ENCODE measurements at regions not wholly inside any gene's neighbourhood (a gene's known extent, or its start where the extent isn't known, plus 50 kb on each side); places are given as distances from the start of the nearest gene placed in this dataset.
A peak's percentile ranks its signal among the peaks of the same experiment; 100 is the strongest.

DNA sequence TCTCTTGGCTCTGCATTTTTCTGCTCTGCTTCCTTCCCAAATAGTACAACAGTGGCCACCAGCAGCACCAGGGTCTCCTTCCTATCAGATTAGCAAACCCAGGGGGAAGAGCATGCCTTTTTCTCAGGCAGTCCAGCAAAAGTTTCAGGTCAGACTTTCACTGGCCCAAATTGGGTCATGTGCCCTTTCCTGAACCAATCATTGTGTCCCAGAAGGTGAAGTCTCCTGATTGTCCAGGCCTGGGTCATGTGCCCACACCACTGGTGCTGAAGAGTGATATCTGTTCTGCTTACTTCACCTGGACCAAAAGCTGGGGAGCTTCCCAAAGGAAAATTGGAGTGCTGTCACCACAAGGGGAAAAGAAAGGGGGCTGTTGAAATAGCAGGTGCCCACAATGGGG, 64.1 kb upstream of the ALX4 start:
- Histone ChIP-seq H3K27me3 (no peaks in the 10 kb centered on the region), H3K27ac (no peak overlapping the region), H3K36me3 (no peaks in the 10 kb centered on the region), H3K9me3 (no peaks in the 10 kb centered on the region), H3K4me3 (replicated peaks in 1 of 3) (no peak overlapping the region), H3K4me1 (peaks cover 0 to 3% of the 10 kb centered on the region in 2 donors)
- TF ChIP-seq, protein P1, sequence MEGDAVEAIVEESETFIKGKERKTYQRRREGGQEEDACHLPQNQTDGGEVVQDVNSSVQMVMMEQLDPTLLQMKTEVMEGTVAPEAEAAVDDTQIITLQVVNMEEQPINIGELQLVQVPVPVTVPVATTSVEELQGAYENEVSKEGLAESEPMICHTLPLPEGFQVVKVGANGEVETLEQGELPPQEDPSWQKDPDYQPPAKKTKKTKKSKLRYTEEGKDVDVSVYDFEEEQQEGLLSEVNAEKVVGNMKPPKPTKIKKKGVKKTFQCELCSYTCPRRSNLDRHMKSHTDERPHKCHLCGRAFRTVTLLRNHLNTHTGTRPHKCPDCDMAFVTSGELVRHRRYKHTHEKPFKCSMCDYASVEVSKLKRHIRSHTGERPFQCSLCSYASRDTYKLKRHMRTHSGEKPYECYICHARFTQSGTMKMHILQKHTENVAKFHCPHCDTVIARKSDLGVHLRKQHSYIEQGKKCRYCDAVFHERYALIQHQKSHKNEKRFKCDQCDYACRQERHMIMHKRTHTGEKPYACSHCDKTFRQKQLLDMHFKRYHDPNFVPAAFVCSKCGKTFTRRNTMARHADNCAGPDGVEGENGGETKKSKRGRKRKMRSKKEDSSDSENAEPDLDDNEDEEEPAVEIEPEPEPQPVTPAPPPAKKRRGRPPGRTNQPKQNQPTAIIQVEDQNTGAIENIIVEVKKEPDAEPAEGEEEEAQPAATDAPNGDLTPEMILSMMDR (IDR thresholded peaks at IDR 0.05) = no peak
- no peak for TF ChIP-seq POLR2A (IDR thresholded peaks at IDR 0.05)
- intact Hi-C loops (cut with DNase I) = no loop called here
- no peak for DNase-seq

DNA sequence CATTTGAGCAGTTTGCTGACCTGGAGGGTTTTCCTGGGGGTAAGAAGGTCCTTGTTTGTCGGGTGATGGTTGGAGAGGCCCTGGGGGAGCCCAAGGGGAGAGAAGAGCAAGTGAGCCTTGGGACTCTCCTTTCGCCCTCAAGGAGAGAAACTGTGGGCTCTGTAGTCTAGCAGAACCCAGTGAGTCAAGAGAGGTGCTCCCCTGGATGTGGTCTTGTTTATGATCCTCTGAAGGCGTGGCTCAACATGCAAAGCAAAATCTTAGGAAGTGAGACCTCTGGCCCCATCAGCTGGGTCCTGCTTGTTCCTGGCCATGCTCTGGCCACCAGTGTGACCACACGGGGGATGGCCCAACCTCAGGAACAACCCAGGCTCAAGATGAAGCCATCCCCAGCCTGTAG, 66.5 kb upstream of the ALX4 start:
- TF ChIP-seq POLR2A (IDR thresholded peaks at IDR 0.05) = no peak
- TF ChIP-seq, protein P1 (IDR thresholded peaks at IDR 0.05) = no peak
- no peaks in the 10 kb centered on the region for H3K27me3 ChIP-seq
- H3K4me1 ChIP-seq = peaks cover 10 to 21% of the 10 kb centered on the region in 2 donors
- intact Hi-C loops (cut with DNase I) = no loop called here
- 83 to 88% methylated on average over 3 to 4 of the region's 4 CpGs for WGBS, 2 donors
- H3K4me3 ChIP-seq (replicated peaks in 1 of 3) = no peak overlapping the region
- no peaks in the 10 kb centered on the region for H3K9me3 ChIP-seq
- no peak overlapping the region for H3K27ac ChIP-seq
- no peaks in the 10 kb centered on the region for H3K36me3 ChIP-seq
- DNase-seq = no peak

DNA sequence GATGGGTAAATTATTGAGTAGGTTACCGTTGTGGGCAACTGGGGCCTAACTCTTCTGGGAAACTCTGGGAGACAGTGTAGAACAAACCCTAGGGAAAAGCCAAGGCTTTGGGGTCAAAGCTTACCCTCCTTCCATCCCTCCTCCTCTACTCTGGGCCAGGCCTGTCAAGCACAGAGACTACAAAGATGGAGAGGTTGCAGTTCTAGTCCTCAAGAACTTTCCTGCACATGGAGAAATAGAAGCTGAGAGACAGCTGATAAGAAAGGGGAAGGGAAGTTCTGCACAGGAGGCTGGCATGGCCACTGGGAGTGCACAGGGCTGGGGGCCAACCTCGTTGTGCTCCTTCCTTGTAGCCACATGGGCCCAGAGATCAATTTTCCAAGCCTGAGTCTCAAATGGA, 67.2 kb upstream of the ALX4 start:
- WGBS, 2 donors = 74 to 92% methylated on average over 2 of the region's 2 CpGs
- TF ChIP-seq POLR2A (IDR thresholded peaks at IDR 0.05) = no peak
- TF ChIP-seq, protein P1 (IDR thresholded peaks at IDR 0.05) = no peak
- no peak for DNase-seq
- peaks cover 10 to 21% of the 10 kb centered on the region in 2 donors for H3K4me1 ChIP-seq
- H3K27ac ChIP-seq = no peak overlapping the region
- intact Hi-C loops (cut with DNase I) = no loop called here
- H3K27me3 ChIP-seq = no peaks in the 10 kb centered on the region
- H3K9me3 ChIP-seq = no peaks in the 10 kb centered on the region
- H3K36me3 ChIP-seq = no peaks in the 10 kb centered on the region
- no peak overlapping the region for H3K4me3 ChIP-seq (replicated peaks in 1 of 3)

- Histone ChIP-seq H3K36me3 (no peaks in the 10 kb centered on the region), H3K27me3 (no peaks in the 10 kb centered on the region), H3K4me1 (peaks cover 10 to 27% of the 10 kb centered on the region in 2 donors), H3K4me3 (replicated peaks in 1 of 3) (no peak overlapping the region), H3K9me3 (no peaks in the 10 kb centered on the region), H3K27ac (no peak overlapping the region)
- DNase-seq = no peak
- WGBS, 2 donors = 95 to 97% methylated on average over 4 of the region's 4 CpGs
- intact Hi-C loops (cut with DNase I) = no loop called here
- TF ChIP-seq, protein P1 (IDR thresholded peaks at IDR 0.05) = no peak
- no peak for TF ChIP-seq POLR2A (IDR thresholded peaks at IDR 0.05)
Observed at GRCh38 chr11:44377914-44378321, 68.0 kb upstream of the ALX4 start.

- no peak for TF ChIP-seq POLR2A (IDR thresholded peaks at IDR 0.05)
- TF ChIP-seq, protein P1 (IDR thresholded peaks at IDR 0.05) = no peak
- WGBS, 2 donors = 42 to 62% methylated on average over 7 to 10 of the region's 11 CpGs
- Histone ChIP-seq H3K9me3 (no peaks in the 10 kb centered on the region), H3K4me1 (peaks cover 14 to 34% of the 10 kb centered on the region in 2 donors), H3K4me3 (replicated peaks in 1 of 3) (no peak overlapping the region), H3K27me3 (no peaks in the 10 kb centered on the region), H3K36me3 (no peaks in the 10 kb centered on the region), H3K27ac (peak overlapping the region; percentile 4 to 67 (median 6))
- intact Hi-C loops (cut with DNase I) = no loop called here
- peak; percentile 81 to 89 for DNase-seq
Observed at GRCh38 chr11:44379141-44380008, 69.4 kb upstream of the ALX4 start.

All from thyroid gland (tissue), 4 donors.